Thoracic aorta (tissue), 2 donors: ENCODE measurements at regions not wholly inside any gene's neighbourhood (a gene's known extent, or its start where the extent isn't known, plus 50 kb on each side); places are given as distances from the start of the nearest gene placed in this dataset.

Experiments used
- ATAC-seq: fragments of 150-250 bp; one replicate; pipeline ENCODE4 v1.8.0; 2017; ENCODE audit warnings: low read depth; ENCODE audit not compliant: insufficient number of reproducible peaks, low FRiP score
- DNase-seq: peaks from one replicate; pipeline ENCODE4 v3.0.0-alpha.2; 2020; ENCODE audit warnings: low spot score
- H3K27ac ChIP-seq, 2 donors: fragments of 200-600 bp; sonication (generic); 1 replicate in 1 of 2; 2 replicates in 1 of 2; pipeline ENCODE4 v1.5.1; 2016; ENCODE audit warnings: mild to moderate bottlenecking in 2 of 2, moderate library complexity in 2 of 2
- H3K27me3 ChIP-seq: fragments of 200-600 bp; sonication (generic); replicated peaks from 2 replicates; pipeline ENCODE4 v1.6.0; 2016; ENCODE audit warnings: mild to moderate bottlenecking; ENCODE audit not compliant: insufficient read depth
- H3K36me3 ChIP-seq: fragments of 200-600 bp; sonication (generic); one replicate; pipeline ENCODE4 v1.5.1; 2016
- H3K4me1 ChIP-seq, 2 donors: fragments of 200-600 bp; sonication (generic); 1 replicate in 1 of 2; 2 replicates in 1 of 2; pipeline versions ENCODE4 v1.5.1 to v1.6.0; 2016; ENCODE audit warnings: low read depth in 2 of 2, mild to moderate bottlenecking in 1 of 2; ENCODE audit not compliant: control insufficient read depth in 1 of 2
- H3K4me3 ChIP-seq: fragments of 200-600 bp; sonication (generic); 2 replicates; pipeline ENCODE4 v1.5.1; 2016; ENCODE audit warnings: mild to moderate bottlenecking
- H3K9me3 ChIP-seq: fragments of 200-600 bp; sonication (generic); 2 replicates; pipeline ENCODE4 v1.5.1; 2016
- TF ChIP-seq, protein P1 (sequence below): fragments of 200-600 bp; sonication (generic); IDR thresholded peaks from one replicate; pipeline ENCODE4 v1.5.1; 2019; ENCODE audit warnings: antibody characterized with exemption

DNA sequence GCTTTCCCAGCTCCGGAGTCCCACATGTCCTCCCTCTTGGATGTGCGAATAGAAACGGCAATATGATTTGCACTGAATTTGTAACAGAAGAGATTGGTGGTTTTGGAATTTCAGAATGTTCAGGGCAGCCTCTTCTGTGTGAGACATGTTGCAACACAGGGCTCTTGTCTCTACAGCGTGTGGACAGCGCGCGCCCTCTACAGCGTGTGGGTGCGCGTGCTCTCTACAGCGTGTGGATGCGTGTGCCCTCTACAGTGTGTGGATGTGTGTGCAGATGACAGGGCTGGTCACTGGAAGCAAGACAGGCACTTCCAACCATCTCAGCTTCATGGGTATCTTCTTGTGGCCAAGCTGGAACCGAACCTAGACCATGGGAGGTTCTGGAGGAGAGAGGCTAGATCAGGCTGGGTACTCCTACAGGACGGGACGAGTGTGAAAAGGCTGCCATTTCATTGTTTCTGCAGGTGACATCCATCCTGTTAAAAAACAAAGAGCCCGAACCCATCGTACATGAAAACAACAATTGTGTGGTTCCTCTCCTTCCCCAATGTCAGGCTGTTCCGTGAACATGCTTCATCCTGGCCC lies 78.4 kb downstream of the TEX29 start:
- no peaks in the 10 kb centered on the region for H3K4me1 ChIP-seq
- no peak overlapping the region for H3K27ac ChIP-seq
- H3K4me3 ChIP-seq: no peak overlapping the region
- H3K9me3 ChIP-seq: no peaks in the 10 kb centered on the region
- no peaks in the 10 kb centered on the region for H3K27me3 ChIP-seq
- H3K36me3 ChIP-seq: no peaks in the 10 kb centered on the region
- DNase-seq (no peak), ATAC-seq (no peak)
- TF ChIP-seq, protein P1, sequence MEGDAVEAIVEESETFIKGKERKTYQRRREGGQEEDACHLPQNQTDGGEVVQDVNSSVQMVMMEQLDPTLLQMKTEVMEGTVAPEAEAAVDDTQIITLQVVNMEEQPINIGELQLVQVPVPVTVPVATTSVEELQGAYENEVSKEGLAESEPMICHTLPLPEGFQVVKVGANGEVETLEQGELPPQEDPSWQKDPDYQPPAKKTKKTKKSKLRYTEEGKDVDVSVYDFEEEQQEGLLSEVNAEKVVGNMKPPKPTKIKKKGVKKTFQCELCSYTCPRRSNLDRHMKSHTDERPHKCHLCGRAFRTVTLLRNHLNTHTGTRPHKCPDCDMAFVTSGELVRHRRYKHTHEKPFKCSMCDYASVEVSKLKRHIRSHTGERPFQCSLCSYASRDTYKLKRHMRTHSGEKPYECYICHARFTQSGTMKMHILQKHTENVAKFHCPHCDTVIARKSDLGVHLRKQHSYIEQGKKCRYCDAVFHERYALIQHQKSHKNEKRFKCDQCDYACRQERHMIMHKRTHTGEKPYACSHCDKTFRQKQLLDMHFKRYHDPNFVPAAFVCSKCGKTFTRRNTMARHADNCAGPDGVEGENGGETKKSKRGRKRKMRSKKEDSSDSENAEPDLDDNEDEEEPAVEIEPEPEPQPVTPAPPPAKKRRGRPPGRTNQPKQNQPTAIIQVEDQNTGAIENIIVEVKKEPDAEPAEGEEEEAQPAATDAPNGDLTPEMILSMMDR: no peak

DNA sequence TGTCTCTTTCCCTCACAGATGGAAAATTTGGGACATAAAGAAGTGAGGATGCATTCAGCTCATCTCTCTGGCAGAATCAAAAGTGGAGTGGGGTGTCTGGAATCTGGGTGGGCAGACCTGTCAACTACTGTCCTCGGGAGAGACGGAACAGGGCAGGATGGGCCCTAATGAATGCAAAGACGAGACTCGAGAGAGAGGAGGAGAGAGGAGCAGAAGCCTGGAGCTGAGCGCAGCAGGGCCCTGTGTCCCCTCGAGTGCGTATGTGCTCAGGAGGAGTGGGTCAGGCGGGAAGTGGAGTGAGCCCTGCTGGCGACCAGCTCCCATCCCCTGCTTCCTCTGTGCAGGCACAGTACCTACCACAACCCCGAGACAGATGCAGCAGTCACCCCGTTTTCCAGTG lies 78.9 kb downstream of the TEX29 start:
- Histone ChIP-seq H3K4me3 (no peak overlapping the region), H3K27me3 (no peaks in the 10 kb centered on the region), H3K9me3 (no peaks in the 10 kb centered on the region), H3K27ac (no peak overlapping the region), H3K36me3 (no peaks in the 10 kb centered on the region), H3K4me1 (no peaks in the 10 kb centered on the region)
- ATAC-seq: no peak
- TF ChIP-seq, protein P1: no peak
- DNase-seq: no peak

DNA sequence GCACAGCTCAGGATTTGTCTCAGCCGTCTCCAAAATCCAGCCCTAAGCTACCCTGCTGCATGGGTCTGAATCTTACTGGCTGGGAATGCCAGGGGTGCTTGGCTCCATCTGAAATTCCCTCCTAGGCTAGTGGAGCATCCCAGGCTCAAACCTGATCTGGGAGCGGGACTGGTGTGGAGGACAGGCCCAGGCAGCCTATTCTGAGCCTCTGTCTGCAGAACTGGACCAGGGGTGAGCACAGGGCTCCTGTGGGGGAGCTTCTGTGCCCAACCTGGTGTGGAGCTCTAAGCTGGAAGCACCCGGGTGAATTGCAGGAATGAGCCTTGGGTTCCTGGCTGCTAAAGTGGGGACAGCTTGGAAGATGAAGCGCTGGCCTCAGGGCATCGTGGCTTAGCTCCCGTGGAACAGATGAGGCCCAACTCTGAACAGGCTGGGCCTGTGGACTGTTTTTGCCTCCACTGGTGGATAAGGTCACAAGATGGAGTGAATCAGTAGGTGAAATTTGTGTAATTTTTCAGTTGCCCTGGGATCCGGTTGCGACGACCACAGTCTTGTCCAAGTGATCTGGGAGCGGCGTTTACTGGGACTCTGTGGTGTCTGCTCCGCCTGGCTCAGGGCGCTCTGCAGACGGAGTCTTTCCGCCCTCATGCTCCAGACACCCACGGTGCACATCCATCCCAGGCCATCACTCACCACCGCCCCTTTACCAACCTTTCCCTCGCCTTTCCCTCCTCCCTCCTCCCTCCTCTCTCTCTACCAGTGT lies 79.5 kb downstream of the TEX29 start:
- DNase-seq (no peak), ATAC-seq (no peak)
- TF ChIP-seq, protein P1: no peak
- Histone ChIP-seq H3K27me3 (no peaks in the 10 kb centered on the region), H3K4me1 (no peaks in the 10 kb centered on the region), H3K27ac (no peak overlapping the region), H3K9me3 (no peaks in the 10 kb centered on the region), H3K36me3 (no peaks in the 10 kb centered on the region), H3K4me3 (no peak overlapping the region)

DNA sequence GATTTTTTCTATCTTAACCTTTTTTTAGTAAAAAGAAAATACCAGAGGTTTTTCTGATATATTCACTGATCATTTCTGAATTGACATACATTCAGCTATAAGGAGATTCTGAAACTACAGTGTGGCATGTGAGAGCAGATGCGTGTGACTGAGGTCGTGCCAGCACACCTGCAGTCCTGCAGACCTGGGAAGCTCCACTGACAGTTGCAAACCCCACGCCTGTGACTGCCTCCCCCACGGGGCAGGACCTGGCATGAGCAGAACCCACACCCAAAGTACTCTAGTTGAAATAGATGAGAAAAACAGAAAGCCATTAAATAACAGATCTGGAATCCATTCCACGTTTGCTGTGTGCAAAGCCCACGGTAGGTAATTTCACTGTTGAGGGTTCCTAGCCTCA lies 80.7 kb downstream of the TEX29 start:
- no peak for ATAC-seq
- Histone ChIP-seq H3K27ac (no peak overlapping the region), H3K9me3 (no peaks in the 10 kb centered on the region), H3K4me3 (no peak overlapping the region), H3K4me1 (no peaks in the 10 kb centered on the region), H3K27me3 (no peaks in the 10 kb centered on the region), H3K36me3 (no peaks in the 10 kb centered on the region)
- TF ChIP-seq, protein P1: no peak
- DNase-seq: no peak

DNA sequence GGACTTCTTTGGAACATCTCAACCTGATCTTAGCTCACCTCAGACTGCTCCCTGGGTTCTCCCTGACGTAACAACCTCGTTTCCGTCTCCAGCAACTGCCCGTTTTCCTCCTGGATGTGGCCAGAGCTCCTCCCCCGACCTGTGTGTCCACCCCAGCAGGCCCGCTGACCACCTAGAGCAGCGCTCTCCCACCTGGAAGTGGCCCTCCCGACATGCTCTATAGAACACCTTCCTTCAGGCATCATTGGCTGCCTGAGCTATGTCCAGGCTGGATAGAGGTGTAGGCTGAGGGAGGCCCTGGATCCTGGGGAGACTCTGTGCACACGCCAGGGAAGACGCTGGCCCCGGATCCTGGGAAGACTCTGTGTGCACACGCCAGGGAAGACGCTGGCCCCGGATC lies 81.3 kb downstream of the TEX29 start:
- Histone ChIP-seq H3K27me3 (no peaks in the 10 kb centered on the region), H3K4me1 (no peaks in the 10 kb centered on the region), H3K4me3 (no peak overlapping the region), H3K36me3 (no peaks in the 10 kb centered on the region), H3K9me3 (no peaks in the 10 kb centered on the region), H3K27ac (no peak overlapping the region)
- DNase-seq (no peak), ATAC-seq (no peak)
- TF ChIP-seq, protein P1: no peak
